Stimulated activated CD4-positive, alpha-beta T cell treated with anti-CD3 and anti-CD28 coated beads, TNF-alpha, amount 100 ng/mL, for 1 hour (primary cell): ENCODE measurements at regions not wholly inside any gene's neighbourhood (a gene's known extent, or its start where the extent isn't known, plus 50 kb on each side); places are given as distances from the start of the nearest gene placed in this dataset.

Source experiments
- DNase-seq, 3 donors: peaks; one replicate each; pipeline ENCODE4 v3.0.0-alpha.2; 2020; ENCODE audit warnings: low read depth in 3 of 3, low spot score in 1 of 3

GRCh38 chr1:192521734-192522133, 53.8 kb upstream of the RGS1 start:
- DNase-seq: no peak

- no peak for DNase-seq
Observed at GRCh38 chr1:192522673-192523072, 52.9 kb upstream of the RGS1 start.

- DNase-seq: no peak
Observed at GRCh38 chr1:192524223-192524622, 51.4 kb upstream of the RGS1 start.
